MG63 (cell line): ENCODE measurements at regions not wholly inside any gene's neighbourhood (a gene's known extent, or its start where the extent isn't known, plus 50 kb on each side); places are given as distances from the start of the nearest gene placed in this dataset.
A peak's percentile ranks its signal among the peaks of the same experiment; 100 is the strongest.
"Not testable (repeated sequence)": the region's sequence is repeated elsewhere in the genome, so short reads cannot be mapped to it uniquely, and the experiment has no call there.

Experiments used
- DNase-seq: peaks from one replicate; pipeline ENCODE4 v3.0.0-alpha.2; 2020
- H3K27me3 ChIP-seq: fragments of 250-450 bp; sonication (Bioruptor Pico); 2 replicates; pipeline ENCODE4 v1.5.1; 2020; ENCODE audit warnings: mild to moderate bottlenecking, moderate library complexity
- H3K36me3 ChIP-seq: fragments of 250-450 bp; sonication (Bioruptor Pico); 2 replicates; pipeline ENCODE4 v1.5.1; 2020; ENCODE audit warnings: mild to moderate bottlenecking, moderate library complexity
- H3K4me3 ChIP-seq: fragments of 250-450 bp; sonication (Bioruptor Pico); 2 replicates; pipeline ENCODE4 v1.5.1; 2020; ENCODE audit warnings: mild to moderate bottlenecking, moderate library complexity
- H3K9me3 ChIP-seq: fragments of 250-450 bp; sonication (Bioruptor Pico); 2 replicates; pipeline ENCODE4 v1.5.1; 2020; ENCODE audit warnings: mild to moderate bottlenecking, moderate library complexity

DNA sequence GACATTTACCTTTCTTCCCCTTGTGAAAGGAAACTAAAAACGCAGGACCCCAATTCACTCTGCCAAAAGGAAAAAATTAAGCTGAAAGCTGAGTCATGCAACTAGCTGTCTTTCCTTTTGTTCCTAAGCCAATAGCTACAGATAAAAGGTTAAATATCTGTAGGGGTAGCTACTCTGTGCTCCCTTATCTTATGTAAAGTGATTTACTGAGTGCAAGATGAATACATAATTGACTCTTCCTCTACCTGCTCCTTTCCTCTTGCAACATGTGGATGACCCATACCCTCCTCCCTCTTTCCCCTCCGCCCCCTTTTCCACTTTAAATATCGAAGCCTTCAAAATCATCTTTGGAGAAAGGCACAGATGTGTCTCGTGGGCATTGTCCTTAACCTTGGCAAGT lies 68.0 kb upstream of the ZNF157 start:
- no peak for DNase-seq
- H3K4me3 ChIP-seq = no peak overlapping the region
- H3K9me3 ChIP-seq = no peaks in the 10 kb centered on the region
- no peaks in the 10 kb centered on the region for H3K27me3 ChIP-seq
- no peaks in the 10 kb centered on the region for H3K36me3 ChIP-seq

DNA sequence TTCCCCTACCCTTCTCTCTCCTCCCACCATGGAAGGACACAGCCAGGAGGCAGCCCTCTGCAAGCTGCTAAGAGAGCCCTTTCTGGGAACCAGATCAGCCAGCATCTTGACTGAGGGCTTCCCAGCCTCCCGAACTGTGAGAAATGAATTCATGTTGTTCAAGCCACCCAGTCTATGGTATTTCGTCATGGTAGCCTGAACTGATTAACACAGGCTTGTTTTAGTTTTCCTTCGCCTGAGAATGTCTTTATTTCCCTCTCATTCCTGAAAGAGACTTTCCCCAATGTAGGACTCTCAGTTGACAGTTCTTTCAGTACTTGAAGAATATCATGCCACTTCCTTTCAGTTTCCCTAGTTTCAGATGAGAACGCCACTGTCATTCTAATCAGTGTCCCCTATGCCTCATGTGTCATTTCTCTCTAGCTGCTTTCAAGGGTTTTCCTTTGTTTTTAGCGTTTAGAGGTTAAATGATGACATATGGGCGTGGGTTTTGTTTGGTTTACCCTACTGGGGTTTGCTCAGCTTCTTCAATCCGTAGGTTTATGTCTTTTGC lies 63.8 kb upstream of the ZNF157 start:
- H3K36me3 ChIP-seq, H3K9me3 ChIP-seq, DNase-seq, H3K4me3 ChIP-seq, H3K27me3 ChIP-seq: not testable (repeated sequence)

DNA sequence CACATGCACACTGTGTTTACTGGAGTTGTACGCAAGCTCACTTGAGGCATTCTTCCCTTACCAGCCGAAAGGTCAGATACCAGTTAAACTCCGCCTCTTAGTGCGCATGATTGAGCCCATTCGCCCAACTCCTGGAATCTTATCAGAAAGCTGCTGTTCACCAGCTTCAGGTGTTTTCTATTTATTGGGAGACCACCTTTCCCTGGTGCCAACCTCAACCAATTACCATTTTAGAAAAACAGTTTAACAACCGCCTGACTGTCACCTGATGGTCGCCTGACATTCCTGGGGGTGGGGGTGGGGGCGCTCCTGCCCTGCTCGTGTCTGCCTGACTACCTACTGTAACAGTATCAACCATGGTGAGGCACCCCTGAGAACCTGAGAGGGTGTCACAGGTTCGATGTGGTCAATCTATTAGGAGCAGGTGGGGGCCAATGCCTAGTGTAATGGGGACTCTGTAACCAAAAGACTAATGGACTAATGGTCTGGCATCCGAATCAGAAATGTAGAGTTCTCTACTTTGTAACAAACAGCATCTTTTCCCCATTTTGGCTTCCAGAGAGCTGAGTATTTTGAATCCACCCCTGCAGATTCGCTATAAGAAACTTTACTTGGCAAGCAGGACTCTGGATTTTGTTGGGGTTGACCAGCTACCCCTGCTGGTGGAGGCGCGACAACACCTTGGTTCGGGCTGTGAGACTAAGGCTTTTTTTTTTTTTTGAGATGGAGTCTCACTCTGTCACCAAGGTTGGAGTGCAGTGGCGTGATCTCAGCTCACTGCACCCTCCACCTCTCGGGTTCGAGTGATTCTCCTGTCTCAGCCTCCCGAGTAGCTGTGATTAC lies 58.2 kb upstream of the ZNF157 start:
- Histone ChIP-seq H3K4me3 (no peak overlapping the region), H3K27me3 (no peaks in the 10 kb centered on the region), H3K9me3 (no peaks in the 10 kb centered on the region), H3K36me3 (no peaks in the 10 kb centered on the region)
- peak; percentile 24 for DNase-seq

DNA sequence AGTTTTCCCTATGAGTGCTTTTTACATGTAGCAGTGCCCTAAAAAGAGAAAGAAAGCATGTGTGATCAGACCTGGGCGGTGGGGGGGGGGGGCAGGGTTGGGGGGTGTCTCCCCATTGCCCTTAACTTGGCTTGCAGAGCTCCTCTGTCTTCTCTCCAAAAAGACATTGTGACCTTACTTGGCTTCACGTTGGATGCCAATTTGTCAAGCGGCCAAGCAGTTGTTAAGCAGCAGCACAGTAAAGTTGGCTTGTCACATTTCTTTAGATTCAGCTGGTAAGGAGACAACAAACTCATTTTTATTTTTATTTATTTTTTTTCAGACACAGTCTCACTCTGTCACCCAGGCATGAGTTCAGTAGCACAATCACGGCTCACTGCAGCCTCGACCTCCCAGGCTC lies 57.3 kb upstream of the ZNF157 start:
- Histone ChIP-seq H3K27me3 (no peaks in the 10 kb centered on the region), H3K9me3 (no peaks in the 10 kb centered on the region), H3K4me3 (no peak overlapping the region), H3K36me3 (no peaks in the 10 kb centered on the region)
- DNase-seq = peak; percentile 5

DNA sequence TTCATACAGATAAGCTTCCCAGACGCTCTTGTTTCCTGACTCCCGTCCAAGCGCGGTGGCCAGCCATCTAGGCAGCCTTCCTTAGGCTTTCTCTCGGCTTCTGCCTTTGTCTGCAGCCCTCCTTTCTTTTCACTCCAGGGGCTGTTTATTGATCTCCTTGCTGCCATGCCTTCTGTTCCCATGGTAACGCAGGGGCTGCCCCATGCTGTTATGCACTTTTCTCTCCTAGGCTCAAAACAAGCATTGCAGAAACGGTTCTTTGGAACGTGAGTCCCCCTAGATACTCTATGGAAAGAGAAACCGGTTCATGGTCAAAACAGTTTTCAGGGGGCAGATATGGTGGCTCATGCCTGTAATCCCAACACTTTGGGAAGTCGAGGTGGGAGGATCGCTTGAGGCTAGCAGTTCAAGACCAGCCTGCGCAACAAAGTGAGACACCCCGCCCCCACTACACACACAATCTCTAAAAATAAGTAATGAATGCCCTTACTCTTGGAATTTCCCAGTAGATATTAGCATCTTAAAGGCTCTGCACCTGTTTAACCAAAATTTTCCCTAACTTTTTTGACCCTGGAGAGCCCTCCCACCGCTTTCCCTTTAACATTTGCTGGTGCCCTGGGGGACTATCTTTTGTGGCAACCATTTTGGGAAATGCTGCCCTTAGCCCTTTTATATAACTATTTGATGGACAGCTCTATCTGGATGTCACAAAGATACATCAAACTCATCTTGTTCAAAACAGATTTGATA lies 53.9 kb upstream of the ZNF157 start:
- H3K4me3 ChIP-seq = no peak overlapping the region
- no peaks in the 10 kb centered on the region for H3K36me3 ChIP-seq
- DNase-seq = no peak
- no peaks in the 10 kb centered on the region for H3K9me3 ChIP-seq
- H3K27me3 ChIP-seq = no peaks in the 10 kb centered on the region
